ENCODE measurements at regions not wholly inside any gene's neighbourhood (a gene's known extent, or its start where the extent isn't known, plus 50 kb on each side); places are given as distances from the start of the nearest gene placed in this dataset.
A peak's percentile ranks its signal among the peaks of the same experiment; 100 is the strongest.
"Not testable (repeated sequence)": the region's sequence is repeated elsewhere in the genome, so short reads cannot be mapped to it uniquely, and the experiment has no call there.

GRCh38 chr7:57524197-57524596, 74.2 kb downstream of the ZNF716 start:
- H3K36me3 Mint-ChIP-seq (ENCODE audit: low read depth); H3K27ac Mint-ChIP-seq; H3K27me3 Mint-ChIP-seq (ENCODE audit: insufficient read depth); DNase-seq; H3K4me1 Mint-ChIP-seq (ENCODE audit: low read depth); H3K4me3 Mint-ChIP-seq: not testable (repeated sequence)
- H3K9me3 Mint-ChIP-seq, result peaks cover 23% of the 10 kb centered on the region

- Mint-ChIP-seq H3K27ac (no peak overlapping the region), H3K4me3 (no peak overlapping the region), H3K36me3 (ENCODE audit: low read depth) (no peaks in the 10 kb centered on the region), H3K27me3 (ENCODE audit: insufficient read depth) (no peaks in the 10 kb centered on the region), H3K9me3 (peaks cover 43% of the 10 kb centered on the region), H3K4me1 (ENCODE audit: low read depth) (no peaks in the 10 kb centered on the region)
- DNase-seq, result no peak
- no peak for TF ChIP-seq CTCF (IDR thresholded peaks at IDR 0.05)
Observed at GRCh38 chr7:57529931-57530330, 80.0 kb downstream of the ZNF716 start.

GRCh38 chr7:57540634-57541033, 90.7 kb downstream of the ZNF716 start:
- H3K4me3 Mint-ChIP-seq; H3K27me3 Mint-ChIP-seq (ENCODE audit: insufficient read depth); H3K36me3 Mint-ChIP-seq (ENCODE audit: low read depth); DNase-seq; H3K27ac Mint-ChIP-seq; H3K4me1 Mint-ChIP-seq (ENCODE audit: low read depth): not testable (repeated sequence)
- H3K9me3 Mint-ChIP-seq, result peaks cover 32% of the 10 kb centered on the region

- not testable (repeated sequence) for H3K27ac Mint-ChIP-seq; H3K4me1 Mint-ChIP-seq (ENCODE audit: low read depth); H3K4me3 Mint-ChIP-seq; DNase-seq; H3K36me3 Mint-ChIP-seq (ENCODE audit: low read depth); H3K27me3 Mint-ChIP-seq (ENCODE audit: insufficient read depth)
- peaks cover 28% of the 10 kb centered on the region for H3K9me3 Mint-ChIP-seq
Observed at GRCh38 chr7:57542331-57542730, 92.4 kb downstream of the ZNF716 start.

GRCh38 chr7:57547351-57547750, 97.4 kb downstream of the ZNF716 start:
- not testable (repeated sequence) for H3K4me3 Mint-ChIP-seq; H3K36me3 Mint-ChIP-seq (ENCODE audit: low read depth); H3K27me3 Mint-ChIP-seq (ENCODE audit: insufficient read depth); H3K27ac Mint-ChIP-seq; H3K4me1 Mint-ChIP-seq (ENCODE audit: low read depth); DNase-seq
- peaks cover 36% of the 10 kb centered on the region for H3K9me3 Mint-ChIP-seq

GRCh38 chr7:57549961-57550360, 100.0 kb downstream of the ZNF716 start:
- H3K4me3 Mint-ChIP-seq; H3K27ac Mint-ChIP-seq; H3K4me1 Mint-ChIP-seq (ENCODE audit: low read depth); H3K36me3 Mint-ChIP-seq (ENCODE audit: low read depth); H3K27me3 Mint-ChIP-seq (ENCODE audit: insufficient read depth): not testable (repeated sequence)
- peaks cover 27% of the 10 kb centered on the region; the same call in 1 of the 2 replicates for H3K9me3 Mint-ChIP-seq
- DNase-seq, result peak; percentile 4

GRCh38 chr7:57555687-57556086, 105.7 kb downstream of the ZNF716 start:
- H3K36me3 Mint-ChIP-seq (ENCODE audit: low read depth); H3K4me1 Mint-ChIP-seq (ENCODE audit: low read depth); H3K27me3 Mint-ChIP-seq (ENCODE audit: insufficient read depth); H3K27ac Mint-ChIP-seq; DNase-seq; H3K4me3 Mint-ChIP-seq: not testable (repeated sequence)
- H3K9me3 Mint-ChIP-seq, result peaks cover 36% of the 10 kb centered on the region

- Mint-ChIP-seq H3K4me3 (no peak overlapping the region), H3K27me3 (ENCODE audit: insufficient read depth) (no peaks in the 10 kb centered on the region), H3K9me3 (peaks cover 41% of the 10 kb centered on the region), H3K4me1 (ENCODE audit: low read depth) (no peaks in the 10 kb centered on the region), H3K36me3 (ENCODE audit: low read depth) (no peaks in the 10 kb centered on the region; the same call in 1 of the 2 replicates), H3K27ac (no peak overlapping the region)
- TF ChIP-seq CTCF (IDR thresholded peaks at IDR 0.05), result no peak
- no peak for DNase-seq
Observed at GRCh38 chr7:57579454-57579853, 129.5 kb downstream of the ZNF716 start.
